C4-2B (cell line): ENCODE measurements at regions not wholly inside any gene's neighbourhood (a gene's known extent, or its start where the extent isn't known, plus 50 kb on each side); places are given as distances from the start of the nearest gene placed in this dataset.

Experiments
- ZFX ChIP-seq: fragments of 450-650 bp; IDR thresholded peaks from 2 replicates; pipeline ENCODE4 v1.6.1; 2017
- TF ChIP-seq, protein P1 (sequence below): fragments of 450-650 bp; conservative IDR thresholded peaks from 2 replicates; pipeline ENCODE4 v1.5.1; 2017; ENCODE audit warnings: mild to moderate bottlenecking

GRCh38 chr5:126189862-126190261, 233.3 kb upstream of the GRAMD2B start:
- TF ChIP-seq, protein P1, sequence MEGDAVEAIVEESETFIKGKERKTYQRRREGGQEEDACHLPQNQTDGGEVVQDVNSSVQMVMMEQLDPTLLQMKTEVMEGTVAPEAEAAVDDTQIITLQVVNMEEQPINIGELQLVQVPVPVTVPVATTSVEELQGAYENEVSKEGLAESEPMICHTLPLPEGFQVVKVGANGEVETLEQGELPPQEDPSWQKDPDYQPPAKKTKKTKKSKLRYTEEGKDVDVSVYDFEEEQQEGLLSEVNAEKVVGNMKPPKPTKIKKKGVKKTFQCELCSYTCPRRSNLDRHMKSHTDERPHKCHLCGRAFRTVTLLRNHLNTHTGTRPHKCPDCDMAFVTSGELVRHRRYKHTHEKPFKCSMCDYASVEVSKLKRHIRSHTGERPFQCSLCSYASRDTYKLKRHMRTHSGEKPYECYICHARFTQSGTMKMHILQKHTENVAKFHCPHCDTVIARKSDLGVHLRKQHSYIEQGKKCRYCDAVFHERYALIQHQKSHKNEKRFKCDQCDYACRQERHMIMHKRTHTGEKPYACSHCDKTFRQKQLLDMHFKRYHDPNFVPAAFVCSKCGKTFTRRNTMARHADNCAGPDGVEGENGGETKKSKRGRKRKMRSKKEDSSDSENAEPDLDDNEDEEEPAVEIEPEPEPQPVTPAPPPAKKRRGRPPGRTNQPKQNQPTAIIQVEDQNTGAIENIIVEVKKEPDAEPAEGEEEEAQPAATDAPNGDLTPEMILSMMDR = no peak
- TF ChIP-seq ZFX = no peak
